ENCODE measurements at regions not wholly inside any gene's neighbourhood (a gene's known extent, or its start where the extent isn't known, plus 50 kb on each side); places are given as distances from the start of the nearest gene placed in this dataset.
"Not testable (repeated sequence)": the region's sequence is repeated elsewhere in the genome, so short reads cannot be mapped to it uniquely, and the experiment has no call there.

DNA sequence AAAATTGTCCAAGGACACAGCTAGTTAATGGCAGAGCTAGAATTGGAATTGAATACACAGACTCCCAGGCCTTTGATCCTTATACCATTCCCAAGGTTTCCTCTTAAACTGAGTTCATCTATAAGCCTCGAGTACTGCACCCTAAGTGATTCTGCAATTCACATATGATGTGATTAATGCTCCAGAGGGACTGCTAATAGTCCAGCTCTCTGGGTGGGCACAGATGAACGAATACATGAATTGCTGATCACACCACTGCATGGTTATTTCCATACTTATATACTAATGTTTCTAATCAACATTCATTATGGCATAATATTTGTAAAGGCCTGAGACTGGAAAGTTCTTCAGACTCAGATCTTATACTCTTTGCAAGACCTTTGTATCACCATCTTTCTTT lies 101.8 kb downstream of the NUFIP1 start:
- DNase-seq (no peak), ATAC-seq (no peak)
- intact Hi-C loops (cut with DNase I), result no loop called here

DNA sequence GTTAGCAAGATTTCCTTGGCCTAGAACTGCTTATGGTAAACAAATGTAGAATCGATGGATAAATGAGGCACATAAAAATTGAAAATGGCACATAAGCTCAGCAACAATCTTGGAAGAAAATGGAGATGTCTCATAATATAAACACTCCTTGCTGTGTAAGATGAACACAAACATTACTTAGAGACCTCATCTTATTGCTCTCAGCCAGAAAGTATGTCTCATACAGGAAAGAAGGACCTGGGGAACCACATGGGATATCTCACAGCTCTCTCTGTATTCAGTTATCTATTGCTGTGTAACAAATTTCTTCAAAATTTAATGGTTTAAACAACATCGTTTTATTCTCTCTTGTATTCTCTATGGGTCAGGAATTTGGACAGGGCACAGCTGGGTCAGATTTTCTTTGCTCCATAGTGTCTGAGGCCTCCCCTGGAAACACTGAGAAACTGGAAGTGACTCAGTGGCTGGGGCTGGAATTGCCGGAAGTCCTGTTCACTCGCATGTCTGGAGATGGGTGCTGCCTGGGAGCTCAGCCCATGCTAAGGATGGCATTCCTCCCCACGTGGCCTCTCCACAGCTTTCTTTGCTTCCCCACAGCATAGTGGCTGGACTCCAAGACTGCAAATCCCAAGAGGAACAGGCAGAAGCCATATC lies 105.1 kb downstream of the NUFIP1 start:
- ATAC-seq, result peak in 1 of 2 donors; percentile 59
- intact Hi-C loops (cut with DNase I), result no loop called here
- no peak for DNase-seq

DNA sequence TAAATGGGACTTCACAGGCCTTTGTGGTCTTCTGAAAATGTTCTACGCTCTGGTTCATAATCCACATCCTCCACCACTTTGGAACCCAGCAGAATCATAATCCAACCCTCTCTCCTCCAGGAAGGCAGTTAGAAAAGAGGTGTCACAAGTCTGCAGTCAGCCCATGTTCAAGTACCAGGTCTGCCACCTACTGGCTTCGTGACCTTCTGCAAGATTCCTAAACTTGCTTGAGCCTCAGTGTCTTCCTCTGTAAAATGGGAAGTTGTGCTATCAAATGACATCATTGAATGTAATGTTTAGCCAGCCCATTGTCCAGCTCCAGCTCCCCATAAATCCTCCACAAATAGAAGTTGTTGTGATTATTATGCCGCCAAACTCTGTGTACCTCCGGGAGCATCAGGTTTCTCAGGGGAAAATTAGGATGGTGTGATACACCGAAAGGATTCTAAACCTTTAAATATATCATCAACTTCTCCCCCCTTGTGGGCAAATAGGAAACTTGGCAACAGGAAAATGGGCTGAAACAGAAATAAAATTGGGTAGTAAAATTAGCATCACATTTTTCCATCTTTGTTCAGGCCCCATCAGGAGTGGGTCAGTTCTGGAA lies 109.7 kb downstream of the NUFIP1 start:
- peak in 1 of 2 donors; percentile 27 for ATAC-seq
- intact Hi-C loops (cut with DNase I), result no loop called here
- DNase-seq, result no peak

DNA sequence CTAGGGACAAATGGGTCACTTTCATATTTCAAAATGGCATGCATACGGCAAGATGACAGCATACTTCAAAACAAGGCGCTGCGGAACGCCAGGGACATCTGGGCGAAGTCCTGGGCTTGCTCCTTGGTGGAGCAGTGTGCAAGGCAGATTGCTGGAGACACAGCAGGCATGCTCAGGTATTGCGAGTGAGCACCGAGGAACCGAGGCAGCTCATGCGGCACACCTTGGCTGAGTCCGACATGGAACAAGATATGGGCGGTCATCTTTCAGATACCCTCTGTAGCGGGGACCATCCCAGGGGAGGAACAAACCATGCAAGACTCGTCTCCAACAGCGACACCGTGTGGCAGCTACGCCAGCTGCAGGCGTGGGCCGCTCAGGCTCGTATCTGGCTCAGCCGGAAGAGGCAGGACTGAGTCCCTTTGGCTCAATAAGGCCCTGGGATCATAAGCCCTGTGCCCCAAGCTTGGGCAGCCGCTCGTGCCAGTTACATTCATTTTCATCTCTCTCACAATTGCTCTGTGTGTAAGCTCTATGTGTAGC lies 112.4 kb downstream of the NUFIP1 start:
- intact Hi-C loops (cut with DNase I), result no loop called here
- DNase-seq (no peak), ATAC-seq (no peak)

DNA sequence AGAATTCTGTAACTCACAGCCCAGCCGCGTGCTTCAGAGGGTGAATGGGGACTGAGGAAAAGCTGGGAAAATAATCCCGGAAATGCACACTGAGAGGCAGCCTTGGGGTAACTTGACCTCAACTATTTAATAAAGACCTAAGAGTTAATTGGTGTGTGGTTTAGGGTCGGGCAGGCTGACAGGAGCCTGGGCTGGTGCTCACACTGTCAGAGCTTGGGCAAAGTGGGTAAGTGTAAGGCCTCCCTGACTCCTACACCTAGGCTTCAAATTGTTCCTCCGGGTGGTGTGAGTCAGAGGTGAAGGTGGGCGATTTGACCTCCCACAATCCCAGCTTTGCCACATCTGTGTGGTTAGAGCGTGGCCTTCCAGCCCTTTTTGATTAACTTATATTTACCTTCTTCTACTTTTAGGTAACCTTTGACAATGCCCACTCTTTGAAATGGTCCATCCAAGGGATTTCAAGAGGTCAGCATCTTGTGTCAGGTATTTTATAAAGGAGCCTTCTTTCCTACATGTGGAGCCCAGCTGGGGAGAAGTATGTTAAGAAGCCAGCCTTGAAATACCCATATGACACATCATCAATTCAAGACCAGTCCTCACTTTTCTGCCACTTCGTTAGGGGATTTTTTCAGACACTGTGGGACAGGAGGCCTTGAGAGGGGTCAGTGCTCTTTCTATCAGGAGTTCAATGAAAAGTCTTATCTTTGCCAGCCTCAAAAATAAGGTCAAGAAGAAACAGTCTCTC lies 114.2 kb downstream of the NUFIP1 start:
- DNase-seq, result no peak
- no peak for ATAC-seq
- intact Hi-C loops (cut with DNase I), result loop anchor here in 1 of 2 donors (5.0 kb wide), 1 partner anchor 393 kb away; no protein-coding TSS in a partner anchor

DNA sequence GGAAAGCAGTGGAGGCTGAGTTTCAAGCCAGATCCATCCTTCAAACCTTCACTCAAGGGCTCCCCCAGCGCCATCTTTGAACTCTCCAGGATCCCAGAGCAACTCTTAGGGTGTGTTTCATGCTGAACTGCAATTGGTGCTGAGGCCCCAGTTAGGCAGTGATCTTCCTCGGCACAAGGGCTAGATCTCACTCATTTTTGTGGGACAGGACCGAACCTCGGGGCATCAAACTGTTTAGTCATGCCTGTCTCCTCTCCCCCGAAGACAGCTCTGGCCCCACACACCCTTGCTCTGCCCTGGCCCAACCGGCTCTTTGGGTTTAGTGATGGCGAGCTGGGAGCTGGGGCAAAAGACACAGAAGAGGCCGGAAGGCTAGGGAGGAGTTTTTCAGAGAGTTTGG lies 115.1 kb downstream of the NUFIP1 start:
- intact Hi-C loops (cut with DNase I), result loop anchor here in 1 of 2 donors (5.0 kb wide), 1 partner anchor 392 kb away; no protein-coding TSS in a partner anchor
- no peak for DNase-seq

DNA sequence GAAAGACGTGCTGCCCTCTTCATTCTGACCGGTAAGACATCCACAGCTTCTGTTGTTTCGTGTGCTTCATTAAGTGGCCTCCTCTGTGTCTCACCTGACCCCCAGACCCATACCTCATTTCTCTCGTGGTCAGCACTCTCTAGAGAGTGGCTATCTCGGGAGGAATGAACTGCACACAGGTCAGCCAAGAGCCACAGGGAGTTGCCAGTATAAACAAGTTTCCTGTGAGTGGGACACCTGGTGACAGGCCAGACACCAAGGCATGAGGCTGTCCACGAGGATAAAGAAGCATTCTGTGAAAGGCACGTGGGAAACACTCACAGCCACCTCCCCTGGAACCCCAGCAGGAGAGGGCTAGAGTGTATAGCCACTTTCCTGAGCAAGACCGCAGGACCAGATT lies 115.8 kb downstream of the NUFIP1 start:
- intact Hi-C loops (cut with DNase I), result loop anchor here in 1 of 2 donors (5.0 kb wide), 1 partner anchor 391 kb away; no protein-coding TSS in a partner anchor
- ATAC-seq (peak; percentile 28 to 38), DNase-seq (no peak)

More for the DNA sequence above, 115.1 kb downstream of the NUFIP1 start:
- no peak for ATAC-seq

DNA sequence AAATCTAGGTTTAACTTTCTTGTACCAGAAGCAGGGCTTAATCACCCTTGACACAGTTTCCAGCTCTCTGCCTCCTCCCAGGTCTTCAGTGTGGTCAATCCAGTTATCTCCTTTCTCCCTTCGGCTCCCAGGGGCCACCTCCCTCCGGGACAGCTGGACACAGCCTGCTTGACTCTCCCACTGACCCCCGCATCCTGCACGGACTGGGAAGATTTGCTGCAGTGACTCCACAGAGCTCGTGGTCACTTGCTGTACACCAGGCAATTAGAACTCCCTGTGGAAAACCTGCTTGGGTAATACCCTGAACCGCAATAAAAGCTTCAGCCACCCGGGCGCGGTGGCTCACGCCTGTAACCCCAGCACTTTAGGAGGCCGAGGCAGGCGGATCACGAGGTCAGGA lies 116.5 kb downstream of the NUFIP1 start:
- DNase-seq, result no peak
- no peak for ATAC-seq
- intact Hi-C loops (cut with DNase I), result loop anchor here in 1 of 2 donors (5.0 kb wide), 1 partner anchor 390 kb away; no protein-coding TSS in a partner anchor

DNA sequence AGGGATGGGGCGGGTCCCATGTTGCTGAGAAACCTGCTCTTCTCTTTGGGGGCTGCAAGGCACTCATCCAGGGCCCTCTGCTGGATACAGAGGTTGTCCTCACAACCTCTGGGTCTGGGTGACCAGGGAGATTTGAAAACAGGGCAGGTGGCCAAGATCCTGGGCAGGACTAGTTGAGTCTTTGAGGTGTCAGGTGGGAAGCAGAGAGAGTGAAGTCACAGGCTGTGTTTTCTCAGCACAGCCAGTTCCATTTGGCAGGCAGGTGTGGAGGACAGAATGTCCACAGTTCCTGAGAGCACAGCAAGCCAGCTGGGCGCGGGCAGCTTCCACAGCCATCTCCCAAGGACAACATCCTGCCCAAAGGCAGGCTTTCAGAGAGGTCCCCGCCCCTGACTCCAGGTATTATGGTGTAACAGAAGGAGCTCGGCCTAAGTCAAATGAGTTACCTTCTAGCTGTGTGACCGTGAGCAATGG lies 118.8 kb downstream of the NUFIP1 start:
- intact Hi-C loops (cut with DNase I), result loop anchor here in 1 of 2 donors (5.0 kb wide), 1 partner anchor 388 kb away; no protein-coding TSS in a partner anchor
- ATAC-seq (peak; percentile 40 to 77), DNase-seq (peak; percentile 71)

DNA sequence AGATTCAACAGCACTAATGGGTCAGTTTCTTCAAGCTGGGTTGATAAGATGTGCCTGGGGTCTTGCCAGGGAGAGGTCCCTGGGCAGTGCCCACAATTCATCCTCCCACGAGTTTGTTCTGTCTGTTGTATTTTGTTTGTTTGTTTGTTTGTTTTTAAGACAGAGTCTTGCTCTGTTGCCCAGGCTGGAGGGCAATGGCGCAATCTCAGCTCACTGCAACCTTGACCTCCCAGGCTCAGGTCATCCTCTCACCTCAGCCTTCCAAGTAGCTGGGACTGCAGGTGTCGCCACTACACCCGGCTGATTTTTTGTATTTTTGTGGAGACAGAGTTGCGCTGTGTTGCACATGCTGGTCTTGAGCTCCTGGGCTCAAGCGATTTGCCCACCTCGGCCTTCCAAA lies 120.1 kb downstream of the NUFIP1 start:
- intact Hi-C loops (cut with DNase I), result no loop called here
- no peak for DNase-seq
- ATAC-seq, result no peak

DNA sequence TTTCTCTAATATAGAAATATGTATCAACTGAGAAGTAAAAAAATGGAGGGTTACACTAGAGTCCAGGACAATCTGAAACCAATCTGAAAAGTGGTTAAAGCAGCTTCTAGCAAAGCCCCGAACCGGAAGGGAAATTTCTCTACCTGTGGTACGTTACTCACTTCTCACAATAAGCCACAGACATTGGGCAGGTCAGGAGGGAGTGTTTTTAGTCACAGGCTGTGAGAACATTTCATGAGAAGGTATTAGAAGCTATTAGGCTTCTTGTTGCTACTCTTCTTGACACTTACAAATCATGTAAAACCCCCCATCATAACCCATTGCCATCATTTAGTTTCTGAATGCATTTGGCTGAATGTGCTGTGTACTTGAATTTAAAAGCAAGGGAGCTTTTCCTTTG lies 120.9 kb downstream of the NUFIP1 start:
- ATAC-seq (no peak), DNase-seq (no peak)
- intact Hi-C loops (cut with DNase I), result no loop called here

DNA sequence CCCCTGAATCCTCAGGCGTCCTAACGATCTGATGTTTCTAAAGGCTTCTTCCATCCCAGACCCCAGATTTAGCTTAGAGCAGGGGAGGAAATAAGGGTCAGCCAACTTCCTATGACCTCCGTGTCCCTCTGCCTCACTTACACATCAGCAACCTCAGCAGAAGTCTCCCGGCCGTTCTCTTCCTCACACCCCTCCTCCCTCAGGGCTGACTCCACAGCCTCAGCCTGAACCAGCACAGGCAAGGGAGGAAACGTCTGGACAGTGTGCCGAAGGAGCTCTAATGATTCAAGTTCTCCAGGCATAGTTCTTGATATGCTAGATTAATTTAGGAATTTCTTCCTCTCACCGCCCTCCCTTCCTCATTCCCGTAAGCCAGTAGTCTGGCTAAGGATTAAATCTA lies 121.4 kb downstream of the NUFIP1 start:
- peak in 1 of 2 donors; percentile 73 for ATAC-seq
- DNase-seq, result no peak
- intact Hi-C loops (cut with DNase I), result no loop called here

DNA sequence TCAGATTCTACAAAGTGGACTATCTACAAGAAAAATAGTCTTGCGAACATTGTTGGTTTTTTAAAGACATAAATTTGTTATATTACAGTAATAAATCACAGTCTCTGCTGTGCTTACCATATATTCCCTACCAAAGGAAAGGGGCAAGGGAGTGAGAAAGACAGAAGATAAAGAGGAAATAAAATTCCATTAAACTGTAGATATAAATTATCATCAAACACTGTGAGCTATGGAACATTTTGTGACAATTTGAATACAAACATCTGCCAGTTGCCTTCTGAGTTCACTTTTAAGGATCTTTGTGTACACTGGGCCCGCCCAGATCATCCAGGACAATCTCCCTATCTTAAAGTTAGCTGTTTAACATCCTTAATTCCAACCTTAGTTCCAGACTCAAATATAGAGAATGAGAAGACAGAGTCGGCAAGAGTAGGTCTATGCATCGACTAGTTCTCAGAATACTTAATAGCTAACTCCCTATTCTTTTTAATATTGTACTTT lies 122.8 kb downstream of the NUFIP1 start:
- DNase-seq, result no peak
- ATAC-seq, result no peak
- intact Hi-C loops (cut with DNase I), result no loop called here

DNA sequence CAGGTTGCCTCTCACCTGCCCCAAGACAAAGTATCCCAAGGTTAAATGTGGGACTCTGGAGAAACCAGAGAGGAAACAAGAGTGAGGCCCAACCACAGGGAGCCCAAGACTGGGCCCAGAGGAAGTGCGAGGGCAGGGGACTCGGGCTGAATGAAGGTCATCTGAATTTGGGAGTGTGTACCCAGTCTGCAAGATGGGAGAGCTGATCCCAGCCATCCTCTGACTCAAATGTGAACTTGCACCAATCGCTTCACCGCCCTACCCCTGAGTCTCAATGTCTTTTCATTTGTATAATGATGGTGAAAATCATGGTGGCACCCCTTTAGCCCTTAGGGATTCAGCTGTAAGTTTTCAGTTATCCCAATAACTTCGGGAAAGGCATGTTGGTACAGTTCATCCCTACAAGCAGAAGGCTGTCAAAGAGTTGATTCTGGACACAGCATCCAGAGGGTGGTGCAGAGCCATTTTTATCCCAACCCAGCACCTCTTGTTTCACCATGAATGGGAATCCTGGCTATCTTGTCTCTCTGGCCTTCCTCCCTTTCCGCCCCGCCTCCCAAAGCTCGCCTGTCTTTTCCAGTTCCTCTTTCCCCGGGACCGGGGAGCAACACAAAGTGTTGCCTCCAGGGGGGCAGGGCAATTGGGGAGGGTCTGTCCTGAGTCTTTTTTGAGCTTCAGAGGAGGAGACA lies 123.4 kb downstream of the NUFIP1 start:
- ATAC-seq (no peak), DNase-seq (no peak)
- intact Hi-C loops (cut with DNase I), result no loop called here

DNA sequence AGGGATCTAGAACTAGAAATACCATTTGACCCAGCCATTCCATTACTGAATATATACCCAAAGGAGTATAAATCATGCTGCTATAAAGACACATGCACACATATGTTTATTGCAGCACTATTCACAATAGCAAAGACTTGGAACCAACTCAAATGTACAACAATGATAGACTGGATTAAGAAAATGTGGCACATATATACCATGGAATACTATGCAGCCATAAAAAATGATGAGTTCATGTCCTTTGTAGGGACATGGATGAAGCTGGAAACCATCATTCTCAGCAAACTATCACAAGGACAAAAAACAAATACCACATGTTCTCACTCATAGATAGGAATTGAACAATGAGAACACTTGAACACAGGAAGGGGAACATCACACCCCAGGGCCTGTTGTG lies 125.6 kb downstream of the NUFIP1 start:
- DNase-seq; ATAC-seq; intact Hi-C loops (cut with DNase I): not testable (repeated sequence)

DNA sequence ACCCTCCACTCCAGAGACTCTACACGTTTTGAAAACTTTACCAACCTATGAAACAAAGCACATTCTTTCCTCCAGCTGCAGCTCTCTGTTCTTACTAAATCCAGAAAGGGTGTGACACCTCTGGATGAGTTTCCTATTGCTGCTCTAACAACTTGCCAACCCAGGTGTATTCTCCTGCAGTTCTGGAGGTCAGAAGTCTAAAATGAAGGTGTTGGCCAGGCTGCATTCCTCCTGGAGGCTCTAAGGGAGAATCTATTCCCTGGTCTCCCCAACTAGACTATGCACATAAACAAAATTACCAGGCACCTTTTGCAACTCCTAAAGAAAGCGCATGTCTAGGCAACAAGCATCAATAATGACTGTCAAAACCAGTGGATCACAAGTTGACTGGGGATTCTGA lies 128.8 kb downstream of the NUFIP1 start:
- no peak for ATAC-seq
- intact Hi-C loops (cut with DNase I), result no loop called here
- no peak for DNase-seq

DNA sequence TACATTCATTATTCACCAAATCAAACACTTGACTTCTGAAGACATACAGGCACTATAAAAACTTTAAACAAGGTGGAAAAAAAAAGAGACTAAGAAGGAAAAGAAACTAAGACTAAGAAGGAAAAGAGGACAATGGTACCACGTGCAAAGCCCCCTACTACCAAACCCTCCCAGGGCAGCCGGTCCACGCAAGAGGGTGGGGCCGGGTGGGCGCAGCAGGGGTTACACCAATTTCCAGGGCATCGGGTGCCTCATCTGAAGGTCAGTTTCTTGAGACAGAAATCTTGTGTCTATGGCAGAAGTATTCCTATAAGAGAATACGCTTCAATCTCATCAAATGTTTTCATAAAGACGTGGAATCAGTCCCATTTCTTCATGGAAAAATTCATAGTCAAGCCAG lies 131.5 kb downstream of the NUFIP1 start:
- no peak for DNase-seq
- intact Hi-C loops (cut with DNase I), result no loop called here
- no peak for ATAC-seq

DNA sequence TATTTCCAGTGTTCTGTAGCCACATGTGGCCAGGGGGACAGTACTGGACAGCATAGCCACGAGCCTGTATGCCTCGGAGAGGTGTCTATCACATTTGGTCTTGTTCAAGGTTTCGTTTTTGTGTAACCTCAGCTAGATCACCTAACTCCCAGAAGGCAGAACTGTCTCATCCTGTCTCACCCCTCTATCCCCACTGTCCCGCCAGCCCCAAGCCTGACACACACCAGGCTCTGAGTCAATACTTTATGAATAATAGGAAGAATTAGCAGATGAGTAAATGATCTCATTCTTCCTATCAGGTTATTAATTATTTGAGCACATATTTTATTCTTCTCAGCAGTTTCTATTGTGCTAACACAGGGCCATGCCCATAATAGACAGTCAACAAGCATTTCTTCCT lies 132.2 kb downstream of the NUFIP1 start:
- intact Hi-C loops (cut with DNase I), result no loop called here
- DNase-seq (no peak), ATAC-seq (no peak)

DNA sequence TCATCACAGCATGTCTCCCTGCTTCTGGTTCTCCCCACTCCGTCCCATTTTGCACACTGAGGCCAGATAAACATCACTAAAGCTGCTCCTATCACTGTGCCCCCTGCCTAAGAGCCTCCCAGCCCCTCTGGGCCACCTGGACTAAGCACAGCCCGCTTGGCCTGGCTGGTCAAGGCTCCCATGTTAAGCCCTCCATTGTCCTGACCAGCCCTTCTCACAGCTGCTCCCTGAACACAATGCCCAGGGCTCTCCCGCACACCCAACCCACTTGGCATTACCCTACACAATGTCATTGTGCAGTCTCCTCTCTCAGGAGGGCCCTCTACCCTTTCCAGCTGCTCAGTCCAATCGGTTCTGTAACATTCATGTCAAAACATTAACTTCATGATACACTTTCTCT lies 133.4 kb downstream of the NUFIP1 start:
- intact Hi-C loops (cut with DNase I), result no loop called here
- DNase-seq (no peak), ATAC-seq (no peak)
